NCI-H1417 treated with DMSO at 0.1 percent for 48 hours (cell line): ENCODE measurements at regions not wholly inside any gene's neighbourhood (a gene's known extent, or its start where the extent isn't known, plus 50 kb on each side); places are given as distances from the start of the nearest gene placed in this dataset.

Experiments
- DNase-seq: peaks from one replicate; lab custom pipeline; 2025; lab: John Stamatoyannopoulos, UW

DNA sequence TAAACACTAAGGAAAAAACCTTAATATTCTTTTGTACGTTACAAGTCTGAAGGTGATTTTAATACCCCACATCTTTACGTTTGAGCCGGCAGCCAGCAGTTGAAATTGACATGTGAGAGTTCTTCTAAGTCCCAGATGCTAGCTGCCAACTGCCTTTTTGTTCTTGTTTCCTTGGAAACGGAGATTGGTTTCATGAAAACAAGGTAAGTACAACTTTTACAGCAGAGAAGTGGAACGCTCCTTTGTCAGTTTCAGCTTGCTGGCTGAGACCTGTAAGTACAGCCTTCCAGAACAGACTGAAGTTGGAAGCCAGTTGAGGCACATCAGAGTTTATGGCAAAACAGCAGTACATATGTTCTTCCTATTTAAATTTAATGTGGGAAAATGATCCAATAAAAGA, 1018.4 kb upstream of the ARRDC3 start:
- DNase-seq = no peak

DNA sequence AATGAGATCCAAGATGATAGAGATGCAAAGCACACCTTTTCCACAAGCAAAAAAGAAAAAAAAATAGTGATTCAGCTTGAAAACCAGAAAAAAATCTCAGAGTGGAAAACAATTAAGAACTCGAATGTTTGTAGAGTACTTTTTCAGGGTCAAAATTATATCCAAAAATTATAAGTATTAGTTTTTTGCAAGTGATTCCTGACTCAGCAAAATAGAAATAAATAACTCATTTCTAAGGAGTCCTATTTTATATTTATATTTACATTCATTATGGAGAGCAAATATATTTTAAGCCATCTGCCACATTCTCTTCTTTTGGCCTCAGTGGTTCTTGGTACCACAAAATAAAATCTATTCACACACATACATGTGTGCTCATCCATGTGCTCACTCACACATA, 1011.8 kb upstream of the ARRDC3 start:
- no peak for DNase-seq

DNA sequence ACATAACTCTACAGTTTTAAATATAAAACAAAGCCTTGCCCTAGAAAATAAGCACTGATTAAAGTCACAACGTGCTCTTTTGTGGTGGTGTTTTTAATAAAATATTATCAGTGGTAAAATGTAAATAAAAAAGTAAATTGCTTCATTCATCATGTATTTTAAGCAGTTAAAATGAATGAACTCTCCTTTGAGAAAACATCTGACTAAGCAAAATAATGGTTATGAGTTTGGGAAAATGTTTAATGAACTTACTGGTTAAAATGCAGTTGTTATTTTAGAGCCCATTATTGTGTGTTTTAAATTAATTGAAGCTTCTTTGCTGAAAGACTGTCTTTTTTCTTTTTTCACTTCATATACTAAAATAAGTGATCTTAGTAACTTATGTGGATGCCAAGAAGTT, 1007.5 kb upstream of the ARRDC3 start:
- no peak for DNase-seq

DNA sequence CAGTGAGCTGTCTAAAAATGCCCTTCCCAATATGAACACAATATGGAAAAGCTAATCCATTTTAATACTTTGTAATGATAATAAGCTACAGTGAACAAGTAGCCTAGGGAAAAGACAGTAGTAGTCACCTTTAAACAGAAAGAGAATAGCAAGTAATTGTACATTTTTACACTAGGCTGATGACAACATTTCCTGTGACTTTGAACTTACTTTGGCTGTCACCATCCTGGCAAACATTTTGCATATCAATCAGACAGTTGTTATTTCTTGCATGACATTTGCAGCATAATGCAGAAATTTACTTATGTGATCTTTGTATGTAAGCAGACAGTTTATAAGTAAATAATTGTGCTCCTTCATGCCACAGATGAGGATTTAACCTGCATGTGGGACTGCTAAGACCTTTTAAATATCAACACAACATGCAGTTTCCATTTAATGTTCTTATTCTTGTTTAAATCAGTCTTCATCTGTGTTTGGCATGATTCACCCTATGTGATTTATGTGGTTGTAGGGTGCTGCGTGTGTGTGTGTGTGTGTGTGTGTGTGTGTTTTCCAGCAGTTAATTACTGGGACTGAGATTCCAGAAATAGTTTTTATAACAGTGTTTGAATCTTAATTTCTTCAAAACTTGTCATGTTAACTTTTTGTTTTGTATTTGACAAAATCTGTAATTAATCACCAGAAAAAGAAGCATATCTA, 997.1 kb upstream of the ARRDC3 start:
- no peak for DNase-seq

DNA sequence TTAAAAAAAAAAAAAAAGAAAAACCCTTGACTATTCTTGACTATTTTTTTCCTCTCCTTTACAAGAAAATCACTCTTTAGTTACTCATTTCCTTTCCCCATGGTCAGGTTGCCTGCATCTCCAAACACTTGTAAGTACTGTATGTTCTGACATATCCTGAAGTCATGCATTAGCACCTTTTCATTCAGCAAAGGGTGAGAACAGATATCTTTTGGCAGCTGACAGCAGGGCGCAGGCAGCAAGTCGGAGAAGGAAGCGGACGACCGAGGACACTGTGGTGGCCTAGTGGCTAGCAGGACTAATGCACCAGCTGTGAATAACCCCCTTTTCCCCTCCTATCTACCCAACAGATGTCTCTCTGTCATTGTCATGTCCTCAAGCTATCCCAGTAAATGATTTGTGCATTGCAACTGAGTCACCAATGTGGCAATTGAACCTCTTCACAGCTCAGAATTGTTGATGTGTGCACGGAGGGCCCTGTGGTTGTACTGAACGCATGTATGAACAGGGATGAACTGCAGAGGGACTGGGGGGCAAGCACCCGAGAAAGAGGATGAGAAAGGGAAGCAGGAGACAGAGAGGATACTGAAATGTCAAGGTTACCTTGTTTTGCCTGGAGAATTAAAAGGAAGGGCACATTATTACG, 996.0 kb upstream of the ARRDC3 start:
- no peak for DNase-seq

DNA sequence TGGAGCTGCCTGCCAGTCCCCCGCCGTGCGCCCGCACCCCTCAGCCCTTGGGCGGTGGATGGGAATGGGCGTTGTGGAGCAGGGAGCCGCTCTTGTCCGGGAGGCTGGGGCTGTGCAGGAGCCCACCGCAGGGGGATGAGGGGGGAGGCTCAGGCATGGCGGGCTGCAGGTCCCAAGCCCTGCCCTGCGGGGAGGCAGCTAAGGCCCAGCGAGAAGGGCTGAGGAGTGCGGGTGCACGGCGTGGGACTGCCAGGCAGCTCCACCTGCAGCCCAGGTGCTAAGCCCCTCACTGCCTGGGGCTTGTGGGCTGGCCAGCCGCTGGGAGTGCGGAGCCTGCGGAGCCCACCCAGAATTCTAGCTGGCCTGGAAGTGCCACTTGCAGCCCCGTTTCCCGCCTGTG, 991.7 kb upstream of the ARRDC3 start:
- no peak for DNase-seq

DNA sequence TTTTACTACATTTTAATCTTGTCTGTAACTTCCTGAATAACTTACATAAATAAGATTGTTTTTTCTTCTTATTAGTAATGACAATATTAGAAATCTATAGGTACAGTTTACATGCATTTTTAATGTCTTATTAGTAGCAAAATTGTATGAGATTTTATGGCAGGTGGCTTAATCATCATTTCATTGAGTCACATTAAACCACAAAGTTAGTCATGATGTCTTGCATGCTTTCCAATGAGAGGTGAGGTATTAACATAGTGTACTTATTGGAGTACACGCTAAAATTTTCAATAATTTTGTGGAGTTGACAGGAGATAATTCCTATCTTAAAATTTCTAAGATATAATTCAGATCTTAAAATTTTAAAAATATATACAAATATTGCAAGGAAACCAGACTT, 989.6 kb upstream of the ARRDC3 start:
- DNase-seq = no peak

DNA sequence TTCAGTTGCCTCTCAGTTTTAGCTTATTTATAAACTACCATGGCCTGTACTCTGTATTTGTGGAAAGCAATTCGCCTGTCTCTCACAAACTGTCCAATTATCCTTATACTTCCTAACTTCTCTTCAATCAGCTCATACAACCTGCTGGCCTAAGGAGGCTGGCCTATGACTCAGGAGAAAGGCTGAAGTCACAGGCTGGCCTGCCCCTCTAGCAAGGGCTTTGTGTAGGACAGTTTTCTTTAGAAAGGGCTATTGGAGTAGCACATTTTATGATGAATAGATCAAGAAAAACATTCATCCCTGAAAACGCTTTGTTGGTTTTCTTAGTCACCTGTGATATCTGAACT, 988.7 kb upstream of the ARRDC3 start:
- DNase-seq = no peak

DNA sequence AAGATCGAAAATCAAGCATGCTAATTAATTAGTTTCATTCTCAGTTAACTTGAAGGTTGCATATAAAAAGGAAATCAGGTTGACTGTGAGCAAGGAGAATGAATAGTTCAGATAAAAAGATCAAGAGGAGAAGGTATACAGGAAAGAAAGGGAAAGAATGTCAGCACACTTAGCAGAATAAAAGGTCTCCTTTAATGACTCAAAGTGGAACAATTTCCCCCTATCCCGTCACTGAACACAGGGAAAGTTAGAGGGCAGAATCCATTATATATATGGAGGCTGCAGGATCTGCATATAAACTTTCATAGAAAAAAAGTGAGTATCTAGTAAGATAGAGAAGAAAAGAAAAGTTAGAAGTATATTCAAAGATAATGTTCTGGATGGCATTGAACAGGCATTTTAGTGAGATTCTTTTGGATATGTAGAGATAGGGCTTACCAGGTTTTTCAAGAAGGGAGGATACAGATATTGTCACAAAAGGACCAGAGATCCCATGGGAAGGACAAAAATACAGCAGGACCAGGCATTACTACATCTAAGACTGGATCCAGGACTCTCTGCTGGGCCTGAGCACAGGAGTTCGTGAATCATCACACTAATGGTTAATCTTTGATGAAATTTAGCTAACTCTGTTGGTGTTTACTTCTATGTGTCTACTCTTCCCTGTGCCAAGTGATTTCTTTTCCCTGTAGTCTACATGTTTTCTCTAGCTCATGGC, 988.2 kb upstream of the ARRDC3 start:
- DNase-seq = no peak

DNA sequence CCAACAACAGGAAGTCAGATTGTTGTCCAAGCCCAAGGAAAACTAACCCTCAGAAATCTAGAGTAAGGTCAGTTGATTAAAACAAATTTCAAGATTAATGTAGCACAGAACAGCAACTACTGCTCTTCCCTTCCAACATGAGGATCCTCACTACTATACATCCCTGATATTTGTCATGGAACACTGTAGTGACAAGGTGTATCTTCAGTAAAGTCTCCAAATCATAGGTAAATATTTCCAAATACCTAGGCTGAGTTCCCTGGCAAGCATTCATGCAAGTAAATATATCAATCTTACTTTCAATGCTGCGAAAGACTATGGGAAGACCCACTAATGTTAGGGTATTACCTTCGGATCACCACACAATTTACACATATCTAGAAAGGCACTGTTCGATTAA, 986.9 kb upstream of the ARRDC3 start:
- no peak for DNase-seq

DNA sequence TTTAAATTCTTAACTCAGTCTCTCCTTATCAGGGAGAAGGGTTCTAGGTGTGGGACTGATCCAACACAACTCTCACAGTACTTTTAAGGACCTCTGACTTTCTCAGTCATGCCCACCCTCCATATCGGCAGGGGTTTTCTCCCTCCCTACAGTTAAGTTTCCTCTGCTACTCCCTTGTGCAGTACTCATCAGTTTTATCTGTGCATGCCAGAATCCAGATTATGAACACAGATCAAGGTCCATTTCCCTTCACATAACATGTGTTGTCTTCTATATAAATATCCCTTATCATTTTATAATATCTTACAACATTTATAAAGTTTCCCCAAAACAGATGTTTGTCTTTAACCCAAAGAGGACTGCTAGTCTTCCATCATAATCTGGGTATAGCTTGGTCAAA, 986.5 kb upstream of the ARRDC3 start:
- DNase-seq = no peak

DNA sequence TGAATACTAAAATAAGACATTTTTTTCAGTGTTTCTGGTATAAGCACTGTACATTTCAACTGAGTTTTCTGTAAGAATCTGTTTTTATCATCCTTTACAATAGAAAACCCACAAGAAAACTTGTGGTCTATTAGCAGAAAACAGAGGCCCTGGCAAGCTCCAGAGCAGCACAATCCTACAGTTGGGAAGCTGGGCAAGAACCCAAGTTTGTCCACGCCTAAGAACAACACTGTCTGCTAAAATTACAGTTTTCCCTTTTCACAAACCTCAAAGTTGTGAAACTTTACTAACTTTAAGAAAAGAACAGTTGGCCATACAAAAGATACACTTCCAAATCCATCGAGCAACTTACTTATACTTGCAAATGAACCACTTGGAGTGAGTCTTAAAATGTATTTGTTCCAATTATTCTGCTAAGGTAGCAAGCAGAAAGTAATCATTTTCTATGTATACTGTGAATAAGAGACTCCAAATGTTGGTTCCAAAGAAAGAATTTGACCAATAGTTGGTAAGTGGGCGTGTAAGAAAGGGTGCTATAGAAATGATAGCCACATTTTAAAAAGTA, 982.0 kb upstream of the ARRDC3 start:
- no peak for DNase-seq

DNA sequence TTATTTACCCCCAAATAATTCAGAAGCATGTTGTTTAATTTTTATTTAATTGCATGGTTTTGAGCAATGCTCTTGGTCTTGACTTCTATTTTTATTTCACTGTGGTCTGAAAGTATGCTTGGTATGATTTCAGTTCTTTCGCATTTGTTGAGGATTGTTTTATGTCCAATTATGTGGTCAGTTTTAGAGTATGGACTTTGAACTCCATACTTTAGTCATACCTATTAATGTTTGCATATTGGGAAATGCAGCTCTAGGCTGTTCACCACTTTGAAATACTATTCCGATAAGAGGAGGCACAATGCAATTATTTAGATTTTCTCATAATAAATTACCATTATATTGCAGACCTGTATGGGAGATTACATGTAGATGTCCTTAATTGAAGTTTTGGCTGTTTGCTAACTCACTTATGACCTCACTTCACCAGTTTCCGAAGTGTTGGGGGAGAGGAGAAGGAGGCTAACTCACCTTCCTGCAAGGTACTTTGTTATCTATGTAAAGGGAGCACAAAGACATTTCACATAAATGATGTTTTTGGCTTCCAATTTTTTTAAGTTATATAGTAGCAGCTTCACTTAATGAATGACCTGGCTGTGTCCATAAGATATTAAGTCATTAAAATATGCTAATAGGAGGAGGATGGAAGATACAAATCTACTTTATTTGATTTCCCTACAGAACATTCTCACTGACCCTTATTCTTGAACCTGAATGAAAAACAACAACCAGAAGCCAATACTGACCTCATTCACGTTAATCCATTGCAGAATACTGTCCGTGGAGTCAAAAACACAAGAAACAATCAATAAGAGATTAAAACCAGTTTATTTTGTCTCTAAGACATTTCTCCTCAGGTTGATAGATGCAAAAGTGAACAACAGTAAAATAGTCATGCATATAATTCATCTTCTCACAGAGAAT, 970.3 kb upstream of the ARRDC3 start:
- DNase-seq = no peak

DNA sequence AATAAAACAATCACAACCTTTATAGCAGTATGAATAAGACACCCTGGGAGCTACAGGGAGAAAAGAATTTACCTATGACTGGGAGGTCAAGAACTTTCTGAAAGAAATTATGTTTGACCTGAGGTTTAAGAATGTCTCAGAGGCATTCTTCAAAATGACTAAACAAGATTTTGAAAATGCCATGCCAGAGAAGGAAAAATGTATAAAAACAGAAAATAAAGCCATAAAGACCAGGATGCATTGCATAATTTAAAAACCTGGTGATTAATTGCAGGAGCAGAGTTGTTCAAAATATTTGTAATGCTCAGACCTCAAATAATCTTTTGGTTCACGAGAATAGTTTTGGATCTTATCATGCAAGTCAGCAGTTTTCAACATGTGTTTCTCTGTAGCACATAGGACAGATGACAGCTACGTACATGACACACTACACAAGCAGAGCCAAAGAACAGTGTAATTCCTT, 954.7 kb upstream of the ARRDC3 start:
- no peak for DNase-seq

DNA sequence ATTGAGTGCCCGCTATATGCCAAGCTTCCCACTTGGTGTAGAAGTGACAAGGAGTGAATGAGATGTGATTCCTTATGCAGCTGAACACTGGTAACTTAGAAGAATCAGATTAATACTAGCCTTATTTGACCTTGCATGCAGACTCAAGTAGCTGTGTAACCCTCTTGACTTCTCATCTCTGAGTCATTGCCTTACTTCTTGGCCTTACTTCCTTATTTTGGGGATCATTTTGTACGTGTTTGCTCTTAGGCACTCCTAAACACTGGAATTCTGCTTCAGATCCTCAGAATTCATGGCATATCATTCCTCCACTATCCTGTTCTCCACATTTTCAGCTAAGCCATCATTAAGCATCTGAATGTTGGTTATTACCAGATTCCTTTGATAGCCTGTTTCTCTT, 948.9 kb upstream of the ARRDC3 start:
- no peak for DNase-seq

DNA sequence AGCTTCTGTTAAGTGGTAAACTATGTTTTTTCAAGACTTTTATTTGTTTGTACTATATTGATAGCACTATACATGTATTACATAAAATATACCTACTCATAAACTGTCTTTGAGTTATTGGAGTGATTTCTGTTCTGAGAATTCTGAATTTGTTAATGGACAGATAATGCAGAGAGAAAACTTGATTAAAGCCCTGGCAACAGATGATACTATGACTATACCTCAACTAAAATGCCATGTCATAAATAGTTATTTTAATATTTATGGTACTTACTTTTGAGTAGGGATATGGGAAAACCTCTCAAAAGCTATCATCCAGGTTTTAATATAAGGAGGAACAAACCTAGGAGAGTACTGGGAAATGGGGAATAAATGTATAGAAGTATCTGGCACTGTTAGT, 947.2 kb upstream of the ARRDC3 start:
- DNase-seq = no peak

DNA sequence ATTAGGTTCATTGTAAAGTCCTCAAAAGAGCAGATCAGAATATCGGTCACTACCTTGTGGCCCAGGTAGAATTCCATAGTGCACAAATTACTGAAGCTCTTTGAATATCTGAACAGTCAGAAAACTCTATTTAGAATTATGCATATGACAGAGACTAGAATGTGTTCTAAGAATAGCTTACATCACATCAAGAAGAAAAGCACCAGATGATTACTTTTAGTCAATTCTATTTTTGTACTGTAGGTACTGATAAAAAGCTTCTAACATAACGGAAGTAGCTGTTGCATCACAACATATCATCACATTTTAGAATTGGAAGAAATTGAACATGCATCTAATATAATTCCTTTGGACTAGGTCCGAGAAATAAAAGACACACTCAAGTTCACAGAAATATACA, 946.6 kb upstream of the ARRDC3 start:
- DNase-seq = no peak

DNA sequence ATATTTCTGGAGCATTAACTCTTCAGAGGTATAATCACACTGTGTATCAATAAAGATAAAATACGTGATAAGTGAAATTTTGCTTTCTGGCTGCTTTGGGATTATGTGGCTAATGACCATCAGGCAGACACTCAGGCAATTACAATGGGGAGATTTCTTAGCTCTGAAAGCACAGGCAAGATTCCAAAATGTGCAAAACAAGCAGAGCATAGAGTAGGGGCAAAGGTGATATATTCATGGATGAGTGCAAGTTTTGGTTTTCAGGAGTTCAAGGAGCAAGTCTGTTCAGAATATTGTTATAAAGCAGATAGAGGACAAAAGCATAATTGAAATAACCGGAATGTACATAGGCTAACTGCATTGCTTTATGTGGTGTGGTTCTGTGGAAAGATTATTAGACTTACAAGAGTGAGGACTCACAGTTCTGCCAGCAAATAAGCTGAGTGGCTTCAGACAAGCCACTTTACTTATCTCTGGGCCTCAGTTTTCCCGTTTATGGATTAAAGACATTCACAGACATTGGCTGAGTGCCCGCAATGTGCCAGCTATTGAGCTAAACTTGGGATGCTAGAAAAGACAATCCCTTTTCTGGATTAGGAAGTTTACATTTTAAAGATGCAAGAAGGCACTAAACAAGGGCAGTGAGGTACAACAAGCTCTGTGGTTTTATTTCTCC, 945.6 kb upstream of the ARRDC3 start:
- DNase-seq = no peak

DNA sequence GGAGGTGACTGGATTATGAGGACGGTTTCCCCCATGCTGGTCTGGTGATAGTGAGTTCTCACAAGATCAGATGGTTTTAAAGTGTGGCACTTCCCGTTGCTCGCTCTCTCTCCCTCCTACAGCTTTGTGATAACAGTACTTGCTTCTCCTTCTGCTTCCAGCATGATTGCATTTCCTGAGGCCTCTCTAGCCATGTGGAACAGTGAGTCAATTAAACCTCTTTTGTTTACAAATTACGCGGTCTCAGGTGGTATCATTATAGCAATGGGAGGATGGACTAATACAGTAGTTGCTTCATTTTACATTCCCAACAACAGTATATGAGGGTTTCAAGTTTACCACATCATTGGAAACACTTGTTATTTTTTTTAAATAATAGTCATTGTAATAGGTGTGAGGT, 937.3 kb upstream of the ARRDC3 start:
- DNase-seq = no peak

DNA sequence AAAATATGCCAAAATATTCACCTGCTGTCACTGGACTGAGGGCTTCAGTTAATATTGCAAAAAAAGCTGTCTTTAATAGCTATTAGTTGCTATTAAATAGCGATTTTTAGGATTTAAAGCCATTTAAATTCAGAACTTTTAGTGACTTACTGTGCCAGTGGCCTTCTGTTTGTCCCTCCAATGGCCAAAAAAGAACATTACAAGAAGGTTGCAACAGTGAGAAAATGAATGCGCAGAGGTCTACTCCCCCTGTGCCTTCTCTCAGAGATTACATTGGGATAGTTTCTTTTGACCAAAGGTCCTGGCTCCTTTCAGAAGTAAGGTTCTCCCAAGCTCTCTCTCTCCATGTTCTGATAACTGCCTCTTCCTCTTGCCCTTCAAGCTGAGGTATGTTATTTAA, 930.3 kb upstream of the ARRDC3 start:
- no peak for DNase-seq

DNA sequence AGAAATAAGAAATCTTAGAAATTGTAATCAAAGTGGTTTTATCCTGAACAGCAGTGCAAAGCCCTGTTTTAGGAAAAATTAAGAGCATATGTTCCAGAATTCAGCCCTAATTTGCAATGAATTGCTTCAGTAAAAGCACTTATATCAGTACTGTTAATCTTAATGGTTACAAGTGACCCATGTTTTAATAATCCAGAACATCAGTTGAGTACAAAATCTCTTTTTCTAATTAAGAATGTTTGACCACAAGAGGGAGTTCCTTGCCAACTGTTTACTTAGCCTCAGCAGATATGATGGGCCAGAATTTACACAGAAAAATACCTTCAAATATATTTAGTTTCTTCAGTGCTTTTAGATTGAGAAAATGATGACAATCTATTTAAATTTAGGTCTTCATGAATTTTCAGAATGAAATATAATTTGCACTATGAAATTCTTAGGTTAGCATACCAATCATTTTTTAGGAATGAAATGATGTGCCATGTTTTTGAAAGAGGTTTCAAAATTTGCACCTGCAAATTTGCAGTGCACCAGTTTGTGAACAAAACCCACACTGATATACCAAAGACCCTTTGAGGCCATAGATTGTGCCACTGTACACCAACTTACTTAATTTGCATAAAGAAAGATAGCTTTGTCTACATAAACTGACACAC, 926.3 kb upstream of the ARRDC3 start:
- no peak for DNase-seq
